Ishikawa (cell line): ENCODE measurements at regions not wholly inside any gene's neighbourhood (a gene's known extent, or its start where the extent isn't known, plus 50 kb on each side); places are given as distances from the start of the nearest gene placed in this dataset.

Experiments
- YY1 ChIP-seq: IDR thresholded peaks from 2 replicates; pipeline ENCODE4 v1.6.1; 2012; ENCODE audit warnings: low read depth
- TF ChIP-seq, protein P1 (sequence below): IDR thresholded peaks from 2 replicates; pipeline ENCODE4 v1.6.1; 2012; ENCODE audit warnings: low read depth, mild to moderate bottlenecking

DNA sequence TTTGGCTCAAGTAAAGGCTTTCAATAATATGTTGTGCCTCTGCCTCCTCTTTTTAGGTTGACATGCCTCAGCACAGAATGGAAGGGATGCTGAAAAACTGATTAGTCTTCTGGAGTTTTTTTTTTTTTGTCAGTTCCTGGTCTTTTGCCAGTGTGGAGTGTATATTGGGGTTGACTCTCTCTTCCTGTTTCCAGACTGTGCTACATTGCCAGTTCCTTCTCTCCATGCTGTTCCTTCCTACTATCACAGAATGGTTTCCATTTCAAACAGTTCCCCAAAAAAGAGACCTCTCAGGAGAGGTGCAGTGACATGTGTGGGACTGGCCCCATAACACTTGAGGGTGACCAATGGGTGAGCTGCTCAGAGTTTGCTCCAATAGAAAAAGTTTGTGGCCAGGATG, 101.7 kb upstream of the ETV3 start:
- TF ChIP-seq, protein P1, sequence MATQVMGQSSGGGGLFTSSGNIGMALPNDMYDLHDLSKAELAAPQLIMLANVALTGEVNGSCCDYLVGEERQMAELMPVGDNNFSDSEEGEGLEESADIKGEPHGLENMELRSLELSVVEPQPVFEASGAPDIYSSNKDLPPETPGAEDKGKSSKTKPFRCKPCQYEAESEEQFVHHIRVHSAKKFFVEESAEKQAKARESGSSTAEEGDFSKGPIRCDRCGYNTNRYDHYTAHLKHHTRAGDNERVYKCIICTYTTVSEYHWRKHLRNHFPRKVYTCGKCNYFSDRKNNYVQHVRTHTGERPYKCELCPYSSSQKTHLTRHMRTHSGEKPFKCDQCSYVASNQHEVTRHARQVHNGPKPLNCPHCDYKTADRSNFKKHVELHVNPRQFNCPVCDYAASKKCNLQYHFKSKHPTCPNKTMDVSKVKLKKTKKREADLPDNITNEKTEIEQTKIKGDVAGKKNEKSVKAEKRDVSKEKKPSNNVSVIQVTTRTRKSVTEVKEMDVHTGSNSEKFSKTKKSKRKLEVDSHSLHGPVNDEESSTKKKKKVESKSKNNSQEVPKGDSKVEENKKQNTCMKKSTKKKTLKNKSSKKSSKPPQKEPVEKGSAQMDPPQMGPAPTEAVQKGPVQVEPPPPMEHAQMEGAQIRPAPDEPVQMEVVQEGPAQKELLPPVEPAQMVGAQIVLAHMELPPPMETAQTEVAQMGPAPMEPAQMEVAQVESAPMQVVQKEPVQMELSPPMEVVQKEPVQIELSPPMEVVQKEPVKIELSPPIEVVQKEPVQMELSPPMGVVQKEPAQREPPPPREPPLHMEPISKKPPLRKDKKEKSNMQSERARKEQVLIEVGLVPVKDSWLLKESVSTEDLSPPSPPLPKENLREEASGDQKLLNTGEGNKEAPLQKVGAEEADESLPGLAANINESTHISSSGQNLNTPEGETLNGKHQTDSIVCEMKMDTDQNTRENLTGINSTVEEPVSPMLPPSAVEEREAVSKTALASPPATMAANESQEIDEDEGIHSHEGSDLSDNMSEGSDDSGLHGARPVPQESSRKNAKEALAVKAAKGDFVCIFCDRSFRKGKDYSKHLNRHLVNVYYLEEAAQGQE, result no peak
- TF ChIP-seq YY1, result no peak
